GM21526 (cell line): ENCODE measurements at regions not wholly inside any gene's neighbourhood (a gene's known extent, or its start where the extent isn't known, plus 50 kb on each side); places are given as distances from the start of the nearest gene placed in this dataset.
"Not testable (repeated sequence)": the region's sequence is repeated elsewhere in the genome, so short reads cannot be mapped to it uniquely, and the experiment has no call there.

Experiments used
- ATAC-seq: cut with Tn5 transposase; IDR thresholded peaks from one replicate; pipeline ENCODE4 v1.9.1; 2021; ENCODE audit warnings: moderate library complexity; ENCODE audit not compliant: unreplicated experiment, low FRiP score

DNA sequence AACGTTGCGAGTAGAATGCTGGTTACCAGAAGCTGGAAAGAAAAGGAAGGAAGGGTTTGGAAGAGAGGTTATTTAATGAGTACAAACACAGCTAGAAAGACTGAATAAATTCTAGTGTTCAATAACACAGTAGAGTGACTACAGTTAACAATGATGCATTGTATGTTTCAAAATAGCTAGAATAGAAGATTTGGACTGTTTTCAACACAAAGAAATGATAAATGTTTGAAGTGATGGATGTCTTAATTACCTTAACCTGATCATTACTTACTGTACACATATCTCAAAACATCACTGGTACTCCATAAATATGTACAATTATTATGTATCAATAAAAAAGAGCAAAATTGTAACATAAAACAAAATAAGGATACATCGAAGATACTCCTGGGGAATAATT lies 1221.8 kb upstream of the SEL1L start:
- no peak for ATAC-seq

DNA sequence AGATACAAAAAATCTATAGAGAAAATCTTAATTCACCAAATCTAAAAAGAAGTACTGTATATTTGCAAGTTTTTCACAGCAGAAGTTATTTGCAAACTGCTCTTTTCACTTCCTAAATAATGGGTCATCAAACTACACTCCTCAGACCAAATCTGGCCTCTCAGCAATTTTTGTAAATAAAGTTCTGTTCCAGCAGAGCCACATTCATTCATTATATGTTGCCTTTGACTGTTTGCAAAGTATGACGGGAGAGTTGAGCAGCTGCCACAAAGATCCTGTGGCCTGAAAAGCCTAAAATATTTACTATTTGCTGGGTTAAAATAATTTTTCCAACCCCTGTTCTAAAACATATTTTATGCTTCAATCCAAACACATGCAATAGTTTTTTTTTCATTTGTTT lies 1222.3 kb upstream of the SEL1L start:
- no peak for ATAC-seq

DNA sequence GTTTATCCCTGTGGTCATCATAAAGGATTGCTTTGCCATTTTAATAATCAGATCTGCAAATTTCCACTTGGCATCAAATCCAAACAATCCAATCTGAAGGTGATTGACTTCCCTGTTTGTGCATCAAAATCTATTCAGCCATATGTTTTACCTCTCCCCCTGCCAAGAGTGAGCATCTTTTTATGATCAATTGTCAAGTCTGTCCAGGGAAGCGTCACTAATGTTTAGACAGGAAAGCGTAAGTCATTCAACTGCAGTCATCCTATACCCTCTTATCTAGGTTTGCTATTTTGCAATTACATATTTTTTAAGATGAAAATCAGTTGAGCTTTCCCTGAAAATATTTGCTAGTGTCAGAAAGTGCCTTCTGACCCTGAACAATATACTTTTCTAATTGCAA lies 1224.1 kb upstream of the SEL1L start:
- ATAC-seq, result no peak

DNA sequence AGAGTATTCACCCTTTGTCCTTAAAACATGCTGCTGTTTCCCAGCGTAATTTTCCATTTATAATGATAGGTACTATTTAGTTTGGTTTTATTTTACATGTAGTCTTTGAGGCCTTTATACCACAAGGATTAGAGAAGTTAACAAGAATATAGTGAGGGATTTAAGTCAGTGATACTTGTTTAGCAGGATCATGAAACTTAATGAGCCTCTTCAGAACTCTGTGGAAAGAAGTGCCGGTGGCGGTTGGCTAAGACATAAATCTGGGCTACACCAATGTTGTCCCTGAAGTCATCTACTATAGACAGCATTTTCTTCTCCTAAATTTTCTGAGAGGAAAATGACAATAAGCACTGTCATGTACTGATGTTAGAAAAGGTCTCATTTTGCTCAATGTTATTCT lies 1226.0 kb upstream of the SEL1L start:
- ATAC-seq, result no peak

DNA sequence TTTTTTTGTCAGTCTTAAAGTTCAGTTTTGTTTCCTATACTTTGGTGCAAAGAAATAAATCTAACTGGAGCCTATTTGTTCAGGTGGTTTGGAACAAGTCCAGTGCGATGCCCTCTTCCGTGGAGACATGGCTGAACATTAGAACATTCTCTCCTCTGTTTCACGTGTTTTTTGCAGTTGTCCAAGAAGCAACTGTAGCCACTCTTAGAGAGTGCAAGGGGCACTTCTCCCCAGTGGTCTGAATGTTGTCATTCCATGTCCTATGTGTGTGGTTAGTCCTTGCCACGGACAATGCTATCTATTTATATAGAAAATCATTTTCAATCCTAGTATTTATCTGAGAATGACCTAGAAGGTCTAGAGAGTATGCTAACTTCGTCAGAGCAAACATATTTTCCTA lies 1232.5 kb upstream of the SEL1L start:
- ATAC-seq, result no peak

DNA sequence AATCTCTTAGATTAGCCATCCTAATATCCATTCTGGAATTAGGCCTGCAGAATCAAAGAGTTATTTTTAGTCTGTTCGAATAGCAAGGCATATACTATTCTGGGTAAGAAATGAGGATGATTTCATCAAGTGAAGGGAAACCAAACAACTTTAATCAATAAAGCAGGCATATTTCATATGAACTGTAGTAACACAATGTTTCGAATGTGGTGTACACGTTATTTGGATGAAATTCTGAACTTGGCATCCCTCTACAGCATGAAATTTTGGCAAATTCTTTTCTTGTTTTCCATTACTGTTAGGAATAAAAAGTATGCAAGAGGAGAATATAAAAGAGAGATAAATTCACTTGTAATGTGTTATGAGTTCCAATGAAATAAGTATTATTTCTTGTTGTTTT lies 1233.3 kb upstream of the SEL1L start:
- ATAC-seq, result no peak

DNA sequence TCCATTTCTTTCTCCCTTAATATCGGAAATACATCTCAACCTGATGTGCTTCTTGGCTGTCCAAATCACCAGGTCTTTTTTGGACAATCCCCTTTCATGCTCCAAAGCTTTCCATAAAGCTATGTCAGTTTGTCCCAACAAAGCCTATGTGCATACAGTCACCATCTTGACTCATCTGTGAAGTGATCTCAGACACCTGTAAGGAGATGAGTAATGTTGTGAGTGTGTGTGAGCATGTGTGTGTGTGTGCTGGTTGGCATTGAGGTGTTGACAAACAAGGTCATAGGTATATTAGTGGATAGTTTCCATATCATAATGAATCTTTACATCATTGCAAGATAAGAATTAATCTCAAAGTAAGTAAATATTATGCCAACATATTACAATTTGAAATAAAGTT lies 1243.3 kb upstream of the SEL1L start:
- ATAC-seq, result no peak

DNA sequence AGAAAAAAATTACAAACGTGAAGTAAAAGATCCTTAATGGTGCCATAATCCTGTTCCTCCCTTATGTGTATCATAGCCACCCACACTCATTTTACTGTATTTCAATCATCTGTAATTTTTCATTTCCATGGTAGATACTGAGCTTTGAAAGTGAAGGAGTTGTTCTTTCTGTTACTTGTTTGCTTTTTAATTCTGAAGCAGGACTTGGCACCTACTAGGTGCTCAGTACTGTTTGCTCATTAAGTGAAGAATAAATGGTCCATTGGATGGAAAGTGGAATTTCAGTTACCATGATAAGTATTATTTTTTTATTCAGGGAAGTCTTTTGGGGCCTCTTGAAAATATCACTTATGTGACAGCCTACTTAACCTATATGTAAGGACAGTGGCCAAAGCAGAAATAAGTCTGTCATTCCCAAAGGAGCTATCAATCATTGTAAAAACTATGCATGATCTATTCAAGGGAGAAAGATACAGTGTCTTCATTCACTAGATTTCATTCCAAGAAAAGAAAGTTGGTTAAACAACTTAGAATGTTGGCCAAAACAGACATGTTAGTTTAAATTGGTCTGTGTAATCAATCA lies 1244.4 kb upstream of the SEL1L start:
- ATAC-seq, result no peak

DNA sequence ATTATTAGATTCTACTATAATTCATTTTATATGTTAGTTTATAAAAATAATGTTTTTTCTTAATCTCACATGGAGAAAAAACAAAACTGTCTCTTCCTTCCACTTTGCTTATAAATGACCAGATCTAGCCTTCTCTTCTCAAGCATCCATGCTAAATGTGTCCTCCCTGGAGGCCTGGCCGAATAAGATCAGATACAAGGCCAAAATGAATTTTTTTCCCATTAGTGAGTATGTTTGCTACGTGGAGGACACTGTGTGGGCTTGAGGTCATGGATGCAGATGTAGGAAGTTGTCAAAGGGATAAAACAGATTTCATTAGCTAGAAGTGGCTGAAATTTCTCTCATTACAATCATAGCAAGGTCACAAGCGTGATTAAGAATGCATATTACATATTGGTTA lies 1244.9 kb upstream of the SEL1L start:
- no peak for ATAC-seq

DNA sequence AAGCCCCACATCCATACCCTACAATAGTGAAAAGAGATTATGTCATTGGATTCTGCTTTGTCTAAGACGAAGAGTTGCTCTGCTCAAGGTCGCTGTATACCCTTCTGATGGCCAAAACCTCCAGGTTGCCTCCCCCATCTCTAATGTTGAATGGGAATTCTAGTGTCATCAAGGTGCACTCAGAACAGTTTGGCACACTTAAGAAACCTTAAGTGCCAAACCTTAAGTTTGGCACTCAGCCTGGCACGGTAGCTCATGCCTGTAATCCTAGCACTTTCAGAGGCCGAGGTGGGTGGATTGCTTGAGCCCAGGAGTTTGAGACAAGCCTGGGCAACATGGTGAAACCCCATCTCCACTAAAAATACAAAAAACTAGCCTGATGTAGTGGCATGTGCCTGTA lies 1245.6 kb upstream of the SEL1L start:
- ATAC-seq, result no peak

DNA sequence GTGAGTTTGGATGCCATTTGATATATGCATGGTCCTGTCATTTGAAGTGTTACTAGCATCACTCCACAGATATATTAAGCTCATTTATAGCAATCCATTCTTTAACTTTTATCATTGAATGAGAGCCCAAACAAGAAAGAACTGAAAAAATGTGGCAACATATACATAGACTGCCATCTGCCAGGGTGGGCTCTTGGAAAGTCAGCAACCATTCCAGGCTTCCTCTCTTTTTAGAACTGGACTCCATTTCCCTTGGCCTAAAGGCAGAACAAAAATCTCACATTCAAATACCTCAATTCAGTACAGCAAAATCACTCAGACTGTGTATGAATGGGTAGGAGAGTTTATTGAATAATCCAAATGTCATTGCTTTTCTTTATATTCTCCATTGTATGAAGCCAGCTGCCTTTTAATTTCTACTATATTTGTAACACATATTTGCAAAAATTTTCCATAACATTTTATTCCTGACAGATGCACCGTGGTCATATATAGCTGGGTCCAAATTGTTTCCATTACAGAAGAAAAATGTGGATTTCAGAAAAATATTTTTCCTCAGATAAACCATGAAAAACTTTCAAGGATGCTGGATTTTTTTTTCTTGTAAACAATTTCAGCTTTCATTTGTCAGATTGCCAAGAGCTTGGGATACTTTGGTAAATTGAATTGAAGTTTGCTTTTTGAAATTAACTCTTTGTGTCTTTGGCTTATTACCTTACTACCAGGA lies 1252.3 kb upstream of the SEL1L start:
- ATAC-seq, result no peak

DNA sequence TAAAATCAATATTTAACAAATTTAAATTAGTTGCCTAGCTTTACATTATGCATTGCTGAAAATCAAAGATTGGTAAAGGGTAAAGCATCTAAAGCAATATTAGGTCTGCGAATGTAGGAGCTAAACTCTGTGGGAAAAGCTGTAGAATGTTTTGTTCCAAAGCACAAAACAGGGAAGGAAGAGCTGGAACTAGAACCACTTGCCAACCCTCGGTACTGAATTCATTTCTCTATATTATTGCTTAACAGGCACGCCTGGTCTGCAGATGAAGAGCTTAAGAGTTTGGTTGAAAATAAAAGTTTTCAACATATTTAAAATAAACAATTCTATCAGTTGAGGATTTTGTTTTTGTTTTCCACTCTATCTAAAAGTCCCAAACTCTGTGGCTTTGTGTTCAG lies 1252.8 kb upstream of the SEL1L start:
- ATAC-seq, result no peak

DNA sequence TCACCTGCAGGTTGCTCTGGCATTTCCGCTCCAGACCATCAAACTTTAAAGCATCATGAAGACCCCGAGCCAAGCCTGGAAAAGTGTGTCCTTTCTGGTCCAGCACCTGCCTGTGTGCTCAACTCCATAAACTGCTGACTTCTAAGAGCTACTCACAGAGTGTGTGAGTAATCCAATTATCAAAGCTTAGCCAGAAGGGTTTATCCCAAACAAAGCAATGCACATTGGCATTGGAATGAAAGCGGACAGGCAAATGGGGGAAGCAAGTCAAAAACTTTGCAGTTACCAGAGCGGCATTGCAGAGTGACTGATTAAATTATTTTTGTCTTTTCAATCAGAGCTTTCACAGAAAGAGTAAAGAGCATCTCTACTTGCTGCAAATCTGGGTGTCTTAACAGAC lies 1262.4 kb upstream of the SEL1L start:
- ATAC-seq, result no peak

DNA sequence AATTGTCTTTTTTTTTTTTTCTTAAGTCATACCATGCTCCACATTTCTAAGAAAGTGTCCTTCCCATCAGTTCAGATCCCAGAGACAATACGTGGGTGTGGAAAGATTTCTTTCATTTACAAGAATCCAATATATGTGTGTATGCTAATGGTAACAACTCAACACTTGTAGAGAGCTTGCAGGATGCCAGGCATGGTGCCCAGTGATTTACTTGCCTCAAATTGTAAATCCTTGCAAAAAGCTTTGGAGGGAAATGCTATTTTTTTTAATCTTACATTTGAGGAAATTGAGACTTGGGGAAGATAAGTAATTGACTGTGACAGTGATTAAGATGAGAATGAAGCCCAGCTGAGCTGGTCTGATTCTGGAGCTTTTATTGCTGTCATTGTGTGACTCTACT lies 1264.6 kb upstream of the SEL1L start:
- no peak for ATAC-seq

DNA sequence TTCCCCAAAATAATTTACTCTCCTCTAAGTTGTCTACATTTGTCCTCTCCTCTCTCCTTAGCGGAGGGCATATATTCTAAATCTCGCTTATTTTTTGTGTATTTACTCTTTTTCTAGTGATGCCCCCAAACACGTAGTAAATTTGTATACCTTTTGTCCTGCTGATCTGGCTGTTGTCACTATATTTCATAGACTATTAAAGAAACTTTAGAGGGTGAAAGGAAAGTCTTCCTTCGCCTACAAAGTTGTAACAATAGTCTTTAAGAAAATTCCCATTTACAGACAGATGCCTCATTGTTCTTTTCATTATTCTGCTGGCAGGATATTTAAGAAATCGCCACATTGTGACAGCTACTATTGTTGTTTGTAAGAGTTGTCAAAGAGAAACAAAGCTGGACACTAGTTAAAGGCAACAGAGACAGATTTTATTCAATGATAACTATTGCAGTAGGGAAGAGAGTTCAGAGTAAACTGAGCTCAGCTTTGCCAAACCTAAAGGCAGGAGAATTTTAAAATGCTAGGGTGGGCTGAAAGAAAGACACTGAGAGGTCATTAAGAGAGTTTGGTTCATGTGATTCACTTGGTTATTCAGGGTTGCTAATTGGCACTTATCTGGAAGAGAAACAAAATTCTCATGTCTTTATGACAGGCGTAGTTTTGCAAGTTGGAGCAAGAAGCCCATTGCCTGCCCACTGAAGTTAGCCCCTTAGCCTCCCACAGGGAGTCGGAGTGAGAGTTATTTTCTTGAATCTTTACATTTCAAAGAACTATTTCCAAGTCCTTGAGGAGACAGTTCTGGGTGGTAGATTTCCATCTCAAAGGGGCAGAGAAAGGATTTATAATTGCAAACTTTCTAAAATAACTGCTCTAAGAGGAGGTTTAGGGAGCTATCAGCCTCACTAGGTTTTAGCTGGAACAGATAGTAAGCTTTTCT lies 1272.5 kb upstream of the SEL1L start:
- ATAC-seq, result no peak

DNA sequence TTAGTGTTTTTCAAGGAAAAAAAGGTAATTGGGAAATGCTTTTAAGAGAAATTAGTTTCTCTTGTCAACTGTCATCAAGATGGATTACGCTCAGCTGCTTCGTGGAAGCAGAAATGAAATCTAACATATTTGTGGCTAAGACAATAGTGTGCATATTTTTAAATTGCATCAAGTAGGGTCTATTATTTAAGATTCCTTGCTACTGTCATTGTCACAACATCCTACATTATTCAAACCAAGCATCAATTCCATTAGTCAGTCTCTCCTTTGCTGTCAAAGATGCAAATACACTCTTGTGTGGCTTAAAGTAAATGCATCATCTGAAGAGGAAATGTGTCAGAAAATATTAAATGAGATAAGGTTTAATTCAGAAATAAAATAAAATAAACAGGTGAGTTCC lies 1277.6 kb upstream of the SEL1L start:
- ATAC-seq, result no peak

DNA sequence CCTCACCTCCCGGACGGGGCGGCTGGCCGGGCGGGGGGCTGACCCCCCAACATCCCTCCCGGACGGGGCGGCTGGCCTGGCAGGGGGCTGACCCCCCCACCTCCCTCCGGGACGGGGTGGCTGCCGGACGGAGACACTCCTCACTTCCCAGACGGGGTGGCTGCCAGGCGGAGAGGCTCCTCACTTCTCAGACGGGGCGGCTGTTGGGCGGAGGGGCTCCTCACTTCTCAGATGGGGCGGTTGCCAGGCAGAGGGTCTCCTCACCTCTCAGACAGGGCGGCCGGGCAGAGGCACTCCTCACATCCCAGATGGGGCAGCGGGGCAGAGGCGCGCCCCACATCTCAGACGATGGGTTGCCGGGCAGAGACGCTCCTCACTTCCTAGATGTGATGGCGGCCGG lies 1280.7 kb upstream of the SEL1L start:
- not testable (repeated sequence) for ATAC-seq

DNA sequence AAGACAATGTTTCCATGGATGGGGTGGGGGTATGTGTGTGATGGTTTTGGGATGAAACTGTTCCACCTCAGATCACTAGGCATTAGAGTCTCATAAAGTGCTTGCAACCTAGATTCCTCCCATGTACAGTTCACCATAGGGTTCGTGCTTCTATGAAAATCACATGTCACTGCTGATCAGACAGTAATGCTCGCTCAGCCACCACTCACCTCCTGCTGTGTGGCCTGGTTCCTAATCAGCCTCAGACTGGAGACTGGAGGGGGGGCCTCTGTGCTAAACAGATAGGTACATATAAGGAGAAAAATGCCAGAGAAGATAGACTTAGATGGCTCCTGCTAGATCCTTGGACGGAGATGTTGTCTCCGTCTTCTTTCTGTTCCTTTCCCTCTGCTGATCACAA lies 1296.9 kb upstream of the SEL1L start:
- no peak for ATAC-seq

DNA sequence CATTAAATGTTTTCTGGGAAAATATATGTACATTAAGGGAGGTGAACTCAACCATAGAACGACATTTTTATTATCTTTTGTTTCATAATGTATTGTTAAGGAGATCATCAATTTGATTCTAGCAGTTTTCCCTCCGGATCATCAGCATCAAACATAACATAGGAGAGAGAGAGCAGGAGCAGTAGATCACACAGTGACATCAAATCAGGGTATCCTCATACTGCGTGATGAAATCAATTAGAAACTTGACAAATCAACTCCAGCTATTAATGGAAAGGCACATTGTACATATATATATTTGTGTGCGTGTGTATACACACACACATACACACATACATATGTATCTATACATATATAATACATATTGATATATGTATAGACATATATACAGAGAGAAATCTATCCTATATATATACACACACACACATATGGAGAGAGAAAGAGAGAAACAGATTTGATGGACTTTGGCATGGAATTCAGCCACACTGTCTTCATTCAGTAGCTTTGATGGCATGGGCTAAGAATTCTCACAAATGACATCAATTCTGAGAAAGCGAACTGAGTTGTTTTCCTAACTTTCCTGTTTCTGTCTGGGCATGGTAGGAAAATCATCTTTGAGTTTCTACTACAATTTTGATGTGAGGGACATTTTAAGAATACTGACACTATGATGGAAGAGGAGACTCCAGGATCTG lies 1302.8 kb upstream of the SEL1L start:
- no peak for ATAC-seq

DNA sequence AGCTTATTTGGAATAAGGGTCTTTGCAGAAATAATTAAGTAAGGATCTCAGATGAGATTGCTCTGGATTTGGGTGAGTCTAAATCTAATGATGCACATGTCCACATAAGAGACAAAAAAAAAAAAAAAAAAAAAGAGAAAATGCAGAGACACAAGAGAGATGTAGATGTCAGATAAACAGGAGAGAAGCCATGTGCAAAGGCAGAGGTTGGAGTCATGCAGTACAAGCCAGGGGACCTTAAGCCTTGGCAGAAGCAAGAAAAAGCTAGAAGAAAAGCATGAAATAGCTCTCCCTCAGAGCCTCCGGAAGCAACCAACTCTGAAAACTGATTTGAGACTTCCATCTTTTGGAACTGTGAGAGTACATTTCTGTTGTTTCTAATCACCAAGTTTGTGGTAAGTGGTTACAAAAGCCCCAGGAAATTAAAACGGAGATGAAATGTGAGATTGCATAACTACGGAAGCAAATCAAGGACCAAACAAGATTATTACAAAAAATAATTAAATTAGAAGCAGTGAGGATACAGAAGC lies 1304.0 kb upstream of the SEL1L start:
- no peak for ATAC-seq

DNA sequence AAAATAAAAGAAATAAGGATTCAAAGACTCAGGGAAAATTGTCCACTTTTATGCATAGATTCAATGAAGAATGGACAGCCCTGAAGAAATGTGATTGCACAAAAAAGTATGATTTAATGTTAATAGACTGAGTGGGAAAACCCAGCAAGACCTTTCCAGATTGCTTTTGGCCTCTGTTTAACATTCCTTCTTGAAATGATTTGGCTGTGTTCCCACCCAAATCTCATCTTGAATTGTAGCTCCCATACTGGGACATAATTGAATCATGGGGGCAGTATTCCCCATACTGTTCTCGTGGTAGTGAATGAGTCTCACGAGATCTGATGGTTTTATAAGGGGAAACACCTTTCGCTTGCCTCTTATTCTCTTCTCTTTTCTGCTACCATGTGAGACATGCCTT lies 1316.9 kb upstream of the SEL1L start:
- no peak for ATAC-seq
